Glutamatergic neuron (in vitro differentiated cells): ENCODE measurements at regions not wholly inside any gene's neighbourhood (a gene's known extent, or its start where the extent isn't known, plus 50 kb on each side); places are given as distances from the start of the nearest gene placed in this dataset.

Experiments
- DNase-seq: peaks from one replicate; pipeline ENCODE4 v3.0.0; 2022
- H3K27ac Mint-ChIP-seq: one replicate; pipeline ENCODE4 v1.8.0; 2020; ENCODE audit warnings: mild to moderate bottlenecking, mixed read lengths, inconsistent platforms; ENCODE audit not compliant: unreplicated experiment
- H3K27me3 Mint-ChIP-seq: one replicate; pipeline ENCODE4 v1.8.0; 2020; ENCODE audit warnings: mild to moderate bottlenecking, moderate library complexity, mixed read lengths, inconsistent platforms; ENCODE audit not compliant: unreplicated experiment
- H3K36me3 Mint-ChIP-seq: one replicate; pipeline ENCODE4 v1.8.0; 2020; ENCODE audit warnings: mild to moderate bottlenecking, mixed read lengths, inconsistent platforms; ENCODE audit not compliant: unreplicated experiment
- H3K4me1 Mint-ChIP-seq: one replicate; pipeline ENCODE4 v1.8.0; 2020; ENCODE audit warnings: mild to moderate bottlenecking, low read depth, mixed read lengths, inconsistent platforms; ENCODE audit not compliant: unreplicated experiment
- H3K4me3 Mint-ChIP-seq: one replicate; pipeline ENCODE4 v1.8.0; 2020; ENCODE audit warnings: mild to moderate bottlenecking, mixed read lengths, inconsistent platforms; ENCODE audit not compliant: unreplicated experiment
- H3K9me3 Mint-ChIP-seq: one replicate; pipeline ENCODE4 v1.8.0; 2020; ENCODE audit warnings: mild to moderate bottlenecking, moderate library complexity, mixed read lengths, inconsistent platforms; ENCODE audit not compliant: unreplicated experiment
- TF ChIP-seq, protein P1 (sequence below): fragments of 200-600 bp; sonication (generic); IDR thresholded peaks from one replicate; pipeline ENCODE4 v1.5.0; 2021; ENCODE audit not compliant: partially characterized antibody, unreplicated experiment

GRCh38 chrX:45697591-45697990, 496.9 kb upstream of the DIPK2B start:
- no peaks in the 10 kb centered on the region for H3K9me3 Mint-ChIP-seq
- peaks cover 2% of the 10 kb centered on the region for H3K27me3 Mint-ChIP-seq
- H3K36me3 Mint-ChIP-seq, result no peaks in the 10 kb centered on the region
- H3K27ac Mint-ChIP-seq, result no peak overlapping the region
- TF ChIP-seq, protein P1, sequence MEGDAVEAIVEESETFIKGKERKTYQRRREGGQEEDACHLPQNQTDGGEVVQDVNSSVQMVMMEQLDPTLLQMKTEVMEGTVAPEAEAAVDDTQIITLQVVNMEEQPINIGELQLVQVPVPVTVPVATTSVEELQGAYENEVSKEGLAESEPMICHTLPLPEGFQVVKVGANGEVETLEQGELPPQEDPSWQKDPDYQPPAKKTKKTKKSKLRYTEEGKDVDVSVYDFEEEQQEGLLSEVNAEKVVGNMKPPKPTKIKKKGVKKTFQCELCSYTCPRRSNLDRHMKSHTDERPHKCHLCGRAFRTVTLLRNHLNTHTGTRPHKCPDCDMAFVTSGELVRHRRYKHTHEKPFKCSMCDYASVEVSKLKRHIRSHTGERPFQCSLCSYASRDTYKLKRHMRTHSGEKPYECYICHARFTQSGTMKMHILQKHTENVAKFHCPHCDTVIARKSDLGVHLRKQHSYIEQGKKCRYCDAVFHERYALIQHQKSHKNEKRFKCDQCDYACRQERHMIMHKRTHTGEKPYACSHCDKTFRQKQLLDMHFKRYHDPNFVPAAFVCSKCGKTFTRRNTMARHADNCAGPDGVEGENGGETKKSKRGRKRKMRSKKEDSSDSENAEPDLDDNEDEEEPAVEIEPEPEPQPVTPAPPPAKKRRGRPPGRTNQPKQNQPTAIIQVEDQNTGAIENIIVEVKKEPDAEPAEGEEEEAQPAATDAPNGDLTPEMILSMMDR, result no peak
- DNase-seq, result no peak
- H3K4me3 Mint-ChIP-seq, result no peak overlapping the region
- no peaks in the 10 kb centered on the region for H3K4me1 Mint-ChIP-seq

- no peaks in the 10 kb centered on the region for H3K36me3 Mint-ChIP-seq
- no peaks in the 10 kb centered on the region for H3K4me1 Mint-ChIP-seq
- no peak for DNase-seq
- H3K9me3 Mint-ChIP-seq, result no peaks in the 10 kb centered on the region
- no peak overlapping the region for H3K4me3 Mint-ChIP-seq
- TF ChIP-seq, protein P1, result no peak
- no peak overlapping the region for H3K27ac Mint-ChIP-seq
- H3K27me3 Mint-ChIP-seq, result peaks cover 2% of the 10 kb centered on the region
Observed at GRCh38 chrX:45696736-45697135, 496.1 kb upstream of the DIPK2B start.

GRCh38 chrX:45689971-45690370, 489.3 kb upstream of the DIPK2B start:
- Mint-ChIP-seq H3K4me1 (no peaks in the 10 kb centered on the region), H3K27me3 (peaks cover 2% of the 10 kb centered on the region), H3K27ac (no peak overlapping the region), H3K9me3 (no peaks in the 10 kb centered on the region), H3K36me3 (no peaks in the 10 kb centered on the region), H3K4me3 (no peak overlapping the region)
- TF ChIP-seq, protein P1, result no peak
- DNase-seq, result no peak

DNA sequence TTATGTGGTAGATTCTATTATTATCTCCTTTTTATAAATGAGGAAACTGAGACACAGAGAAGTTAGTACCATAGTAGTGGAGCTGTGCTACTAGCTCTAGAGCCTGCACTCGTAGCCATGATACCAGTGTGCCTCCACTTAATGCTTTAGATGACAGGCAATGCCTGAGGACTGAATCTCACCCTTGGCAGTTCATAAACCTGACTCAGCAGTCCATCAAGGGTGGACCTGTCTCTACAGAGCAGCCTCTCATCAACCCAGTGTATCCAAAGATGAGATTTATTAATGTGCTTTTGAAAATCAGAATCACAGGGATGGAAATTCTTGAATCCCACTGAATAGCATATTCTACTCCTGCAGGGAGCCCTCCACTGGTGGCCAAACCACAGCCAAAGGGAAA, 483.2 kb upstream of the DIPK2B start:
- DNase-seq, result no peak
- TF ChIP-seq, protein P1, result no peak
- no peaks in the 10 kb centered on the region for H3K27me3 Mint-ChIP-seq
- H3K4me3 Mint-ChIP-seq, result no peak overlapping the region
- no peak overlapping the region for H3K27ac Mint-ChIP-seq
- H3K4me1 Mint-ChIP-seq, result no peaks in the 10 kb centered on the region
- no peaks in the 10 kb centered on the region for H3K36me3 Mint-ChIP-seq
- H3K9me3 Mint-ChIP-seq, result no peaks in the 10 kb centered on the region

- no peaks in the 10 kb centered on the region for H3K4me1 Mint-ChIP-seq
- no peaks in the 10 kb centered on the region for H3K9me3 Mint-ChIP-seq
Observed at GRCh38 chrX:45681891-45682290, 481.2 kb upstream of the DIPK2B start.

More at GRCh38 chrX:45681891-45682290, 481.2 kb upstream of the DIPK2B start:
- Mint-ChIP-seq H3K36me3 (no peaks in the 10 kb centered on the region), H3K4me3 (no peak overlapping the region), H3K27me3 (no peaks in the 10 kb centered on the region), H3K27ac (no peak overlapping the region)
- no peak for DNase-seq
- TF ChIP-seq, protein P1, result no peak
